A673 (cell line): ENCODE measurements at regions not wholly inside any gene's neighbourhood (a gene's known extent, or its start where the extent isn't known, plus 50 kb on each side); places are given as distances from the start of the nearest gene placed in this dataset.

Experiments used
- CTCF ChIP-seq: fragments of 300-800, 200-600 bp; sonication (generic); conservative IDR thresholded peaks from 2 replicates; pipeline ENCODE4 v1.5.1; 2017; ENCODE audit warnings: low read depth, mild to moderate bottlenecking, antibody characterized with exemption, low read length, moderate library complexity, mixed read lengths
- EZH2 ChIP-seq: fragments of 200-600 bp; sonication (generic); IDR thresholded peaks from 2 replicates; pipeline ENCODE4 v1.6.1; 2017; ENCODE audit warnings: borderline replicate concordance, low read depth, mild to moderate bottlenecking, mixed read lengths, antibody characterized with exemption, low read length; ENCODE audit not compliant: poor library complexity, severe bottlenecking

DNA sequence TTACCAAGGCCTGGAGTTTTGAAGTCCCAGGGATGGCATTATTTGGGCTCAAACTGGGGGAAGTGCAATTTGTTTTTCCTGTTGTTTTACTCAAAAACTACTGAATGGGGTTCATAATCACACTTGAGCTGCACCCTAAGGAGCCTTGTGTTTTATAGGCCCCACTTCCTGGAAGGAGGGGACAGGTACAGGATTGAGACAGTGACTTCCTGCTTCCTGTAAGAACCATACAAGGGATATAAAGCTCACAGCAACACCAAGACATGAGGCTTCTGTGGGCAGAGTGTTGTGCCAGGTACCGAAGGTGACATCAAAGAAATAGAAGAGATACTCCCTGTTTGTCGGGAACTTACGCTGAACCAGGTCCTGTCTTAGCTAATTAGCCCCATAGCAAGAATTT, 70.4 kb upstream of the SKOR2 start:
- TF ChIP-seq CTCF (no peak), EZH2 (no peak)
